Mucosa of descending colon (tissue), 3 donors: ENCODE measurements at regions not wholly inside any gene's neighbourhood (a gene's known extent, or its start where the extent isn't known, plus 50 kb on each side); places are given as distances from the start of the nearest gene placed in this dataset.

ENCODE experiments used
- ATAC-seq: fragments of 200-7000 bp; cut with Tn5 transposase; one replicate; pipeline ENCODE4 v1.9.1; 2020; ENCODE audit warnings: mild to moderate bottlenecking, moderate library complexity
- DNase-seq, 3 donors: peaks; one replicate each; pipeline ENCODE4 v3.0.0-alpha.2; 2020
- H3K36me3 ChIP-seq: fragments of 200-600 bp; one replicate; pipeline ENCODE4 v1.8.0; 2021; ENCODE audit warnings: low read depth, mild to moderate bottlenecking
- H3K4me1 ChIP-seq: fragments of 200-600 bp; one replicate; pipeline ENCODE4 v1.8.0; 2021; ENCODE audit warnings: low read depth, mild to moderate bottlenecking
- H3K4me3 ChIP-seq: fragments of 200-600 bp; one replicate; pipeline ENCODE4 v1.8.0; 2021; ENCODE audit warnings: mild to moderate bottlenecking
- H3K9me3 ChIP-seq: fragments of 200-600 bp; one replicate; pipeline ENCODE4 v1.8.0; 2021; ENCODE audit warnings: mild to moderate bottlenecking
- CTCF ChIP-seq: fragments of 200-600 bp; IDR thresholded peaks from one replicate; pipeline ENCODE4 v1.8.0; 2022; ENCODE audit warnings: antibody characterized with exemption, mild to moderate bottlenecking
- intact Hi-C, 2 donors: fragments of 100-400 bp; cut with DNase I in 1 of 2; cut with micrococcal nuclease in 1 of 2; formaldehyde crosslinking; loops; one replicate each; pipeline versions ENCODE4 v1.11.0 to v1.11.1; 2022; cut with DNase I, micrococcal nuclease
- donor health status: DM: no; HTN: no; CAD: no; lungs with moderate emphysema.
- donor health status: DM: no; HTN: no; CAD: no.
- donor health status: DM: no; HTN: yes; CAD: no.

GRCh38 chr13:33578786-33579185 lies 239.2 kb upstream of the RFC3 start:
- ATAC-seq = no peak
- DNase-seq = no peak
- TF ChIP-seq CTCF = no peak
- intact Hi-C loops = no loop called here
- Histone ChIP-seq H3K4me3 (no peak overlapping the region), H3K4me1 (no peaks in the 10 kb centered on the region), H3K36me3 (no peaks in the 10 kb centered on the region), H3K9me3 (no peaks in the 10 kb centered on the region)

- Histone ChIP-seq H3K9me3 (no peaks in the 10 kb centered on the region), H3K4me3 (no peak overlapping the region), H3K36me3 (no peaks in the 10 kb centered on the region), H3K4me1 (no peaks in the 10 kb centered on the region)
- intact Hi-C loops = loop anchor here in 1 of 2 donors (10.0 kb wide), 1 partner anchor 953 kb away; no protein-coding TSS in a partner anchor
- no peak for TF ChIP-seq CTCF
- no peak for DNase-seq
- no peak for ATAC-seq
Observed at GRCh38 chr13:33582121-33582520, 235.8 kb upstream of the RFC3 start.

GRCh38 chr13:33583398-33583797 lies 234.6 kb upstream of the RFC3 start:
- intact Hi-C loops = loop anchor here in 1 of 2 donors (10.0 kb wide), 1 partner anchor 951 kb away; no protein-coding TSS in a partner anchor
- ATAC-seq (no peak), DNase-seq (no peak)
- Histone ChIP-seq H3K4me1 (no peaks in the 10 kb centered on the region), H3K4me3 (no peak overlapping the region), H3K9me3 (no peaks in the 10 kb centered on the region), H3K36me3 (no peaks in the 10 kb centered on the region)
- no peak for TF ChIP-seq CTCF

GRCh38 chr13:33590936-33591335 lies 227.0 kb upstream of the RFC3 start:
- intact Hi-C loops = no loop called here
- Histone ChIP-seq H3K4me3 (no peak overlapping the region), H3K36me3 (no peaks in the 10 kb centered on the region), H3K4me1 (no peaks in the 10 kb centered on the region), H3K9me3 (no peaks in the 10 kb centered on the region)
- ATAC-seq (no peak), DNase-seq (no peak)
- no peak for TF ChIP-seq CTCF

- no peak overlapping the region for H3K4me3 ChIP-seq
- no peaks in the 10 kb centered on the region for H3K36me3 ChIP-seq
- H3K4me1 ChIP-seq = no peaks in the 10 kb centered on the region
- ATAC-seq (no peak), DNase-seq (no peak)
- no peak for TF ChIP-seq CTCF
- H3K9me3 ChIP-seq = no peaks in the 10 kb centered on the region
- intact Hi-C loops = no loop called here
Observed at GRCh38 chr13:33606692-33607091, 211.3 kb upstream of the RFC3 start.

GRCh38 chr13:33610438-33611120 lies 207.4 kb upstream of the RFC3 start:
- peak; percentile 62 for ATAC-seq
- no peaks in the 10 kb centered on the region for H3K36me3 ChIP-seq
- H3K4me3 ChIP-seq = no peak overlapping the region
- intact Hi-C loops = no loop called here
- peak; percentile 18 to 61 (median 38) for DNase-seq
- TF ChIP-seq CTCF = no peak
- H3K9me3 ChIP-seq = no peaks in the 10 kb centered on the region
- H3K4me1 ChIP-seq = no peaks in the 10 kb centered on the region
